ENCODE measurements at regions not wholly inside any gene's neighbourhood (a gene's known extent, or its start where the extent isn't known, plus 50 kb on each side); places are given as distances from the start of the nearest gene placed in this dataset.

- TF ChIP-seq EZH2 (IDR thresholded peaks at IDR 0.05): no peak
- no peak for TF ChIP-seq CTCF (IDR thresholded peaks at IDR 0.05)
Measured at GRCh38 chr5:116834796-116835515, 260.3 kb upstream of the SEMA6A start.

Data from neural progenitor cell (in vitro differentiated cells).